IPS-15b (cell line): ENCODE measurements at regions not wholly inside any gene's neighbourhood (a gene's known extent, or its start where the extent isn't known, plus 50 kb on each side); places are given as distances from the start of the nearest gene placed in this dataset.

ENCODE experiments used
- H3K27me3 ChIP-seq: one replicate; pipeline ENCODE4 v1.6.1; 2013; ENCODE audit warnings: low read length; ENCODE audit not compliant: control insufficient read depth, insufficient read depth
- H3K36me3 ChIP-seq: one replicate; pipeline ENCODE4 v1.6.1; 2013; ENCODE audit warnings: low read length; ENCODE audit not compliant: control insufficient read depth, insufficient read depth
- H3K4me1 ChIP-seq: one replicate; pipeline ENCODE4 v1.6.1; 2013; ENCODE audit warnings: mild to moderate bottlenecking, low read length; ENCODE audit not compliant: control insufficient read depth, insufficient read depth
- H3K4me3 ChIP-seq: one replicate; pipeline ENCODE4 v1.5.1; 2013; ENCODE audit warnings: low read depth, low read length
- H3K9ac ChIP-seq: one replicate; pipeline ENCODE4 v1.6.1; 2013; ENCODE audit warnings: low read depth, mild to moderate bottlenecking, low read length
- H3K9me3 ChIP-seq: one replicate; pipeline ENCODE4 v1.6.1; 2013; ENCODE audit warnings: mild to moderate bottlenecking, low read length; ENCODE audit not compliant: control insufficient read depth, insufficient read depth

DNA sequence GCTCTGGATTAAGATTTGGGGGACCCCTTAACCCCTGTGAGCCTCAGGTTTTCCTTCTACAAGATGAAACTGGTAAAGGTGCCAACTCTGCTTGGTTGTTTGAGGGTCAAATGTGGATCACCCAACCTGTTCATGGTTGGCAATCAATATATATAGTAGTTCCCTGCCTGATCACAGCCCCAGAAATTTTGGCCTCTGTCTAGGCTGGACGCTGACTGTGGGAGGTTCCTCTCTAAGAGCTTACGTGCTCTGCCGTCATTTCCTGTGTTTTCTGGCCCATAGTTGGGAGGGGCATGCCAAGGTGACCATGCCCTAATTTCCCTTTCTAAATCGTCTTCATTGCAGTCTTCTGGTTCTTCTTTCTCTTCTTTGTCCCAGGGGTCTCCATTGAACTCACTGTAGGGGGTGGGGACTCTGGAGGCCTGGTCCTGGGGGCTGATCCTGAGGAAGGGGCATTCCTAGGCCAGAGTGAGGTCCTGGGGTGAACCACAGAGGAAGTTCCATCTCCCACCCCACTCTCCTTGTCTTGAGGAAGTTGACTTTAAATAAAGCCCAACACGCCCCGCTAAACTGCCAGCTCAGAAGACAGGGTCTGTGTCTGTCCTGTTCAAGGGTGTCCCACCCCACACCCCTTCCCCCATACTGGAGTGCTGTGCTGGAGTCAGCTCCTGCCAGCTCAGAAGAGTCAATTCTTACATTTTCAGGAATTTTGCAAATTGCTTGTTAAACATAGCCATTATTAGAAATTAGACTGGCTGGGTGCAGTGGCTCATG, 98.9 kb upstream of the SDK1 start:
- peaks cover 6% of the 10 kb centered on the region for H3K4me1 ChIP-seq
- H3K27me3 ChIP-seq: no peaks in the 10 kb centered on the region
- no peak overlapping the region for H3K9ac ChIP-seq
- no peak overlapping the region for H3K4me3 ChIP-seq
- H3K9me3 ChIP-seq: no peaks in the 10 kb centered on the region
- H3K36me3 ChIP-seq: no peaks in the 10 kb centered on the region

- no peak overlapping the region for H3K9ac ChIP-seq
- no peaks in the 10 kb centered on the region for H3K36me3 ChIP-seq
- no peaks in the 10 kb centered on the region for H3K27me3 ChIP-seq
- H3K9me3 ChIP-seq: no peaks in the 10 kb centered on the region
- no peaks in the 10 kb centered on the region for H3K4me1 ChIP-seq
- H3K4me3 ChIP-seq: no peak overlapping the region
These were observed 96.5 kb upstream of the SDK1 start for GRCh38 chr7:3204526-3204925.

DNA sequence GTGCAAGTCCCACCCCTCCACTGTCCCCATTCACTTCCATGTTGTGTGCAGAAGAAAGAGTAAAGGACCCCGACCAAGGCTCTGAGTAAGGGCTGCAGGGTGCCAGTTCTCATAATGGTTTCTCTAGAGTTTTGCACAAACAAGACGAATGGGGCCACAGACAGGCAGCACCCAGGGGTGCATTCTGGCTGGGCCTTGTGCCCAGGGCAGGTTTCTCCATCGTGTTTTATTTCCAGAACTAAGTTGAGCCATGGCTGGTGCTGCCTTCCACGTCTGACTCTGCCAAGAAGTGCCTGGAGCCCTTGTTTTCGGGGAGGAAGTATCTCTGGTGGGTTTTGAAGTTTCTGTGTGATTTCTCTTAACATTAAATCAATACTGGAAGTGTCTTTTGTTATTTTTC, 95.0 kb upstream of the SDK1 start:
- Histone ChIP-seq H3K36me3 (no peaks in the 10 kb centered on the region), H3K9me3 (no peaks in the 10 kb centered on the region), H3K4me3 (no peak overlapping the region), H3K9ac (no peak overlapping the region), H3K27me3 (no peaks in the 10 kb centered on the region), H3K4me1 (no peaks in the 10 kb centered on the region)

DNA sequence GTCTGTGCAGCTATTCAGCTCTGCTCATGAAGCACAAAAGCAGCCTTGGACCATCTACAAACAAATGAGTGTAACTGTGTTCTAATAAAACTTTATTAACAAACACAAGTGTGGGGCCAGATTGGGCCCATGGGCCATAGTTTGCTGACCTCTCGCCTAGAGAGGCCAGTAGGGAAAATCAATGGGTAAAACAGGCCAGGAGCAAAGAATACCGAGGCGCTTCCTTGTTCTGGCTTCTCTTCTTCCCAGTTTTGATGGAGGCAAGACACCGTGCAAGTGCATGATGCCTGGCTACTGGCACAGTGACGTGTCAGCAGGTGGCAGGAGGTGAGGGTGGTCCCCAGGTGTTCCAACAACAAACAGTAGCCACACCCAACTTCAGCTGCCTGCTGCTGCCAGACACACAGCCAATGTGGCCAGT, 94.3 kb upstream of the SDK1 start:
- Histone ChIP-seq H3K4me1 (no peaks in the 10 kb centered on the region), H3K36me3 (no peaks in the 10 kb centered on the region), H3K9ac (no peak overlapping the region), H3K27me3 (no peaks in the 10 kb centered on the region), H3K4me3 (no peak overlapping the region), H3K9me3 (no peaks in the 10 kb centered on the region)

DNA sequence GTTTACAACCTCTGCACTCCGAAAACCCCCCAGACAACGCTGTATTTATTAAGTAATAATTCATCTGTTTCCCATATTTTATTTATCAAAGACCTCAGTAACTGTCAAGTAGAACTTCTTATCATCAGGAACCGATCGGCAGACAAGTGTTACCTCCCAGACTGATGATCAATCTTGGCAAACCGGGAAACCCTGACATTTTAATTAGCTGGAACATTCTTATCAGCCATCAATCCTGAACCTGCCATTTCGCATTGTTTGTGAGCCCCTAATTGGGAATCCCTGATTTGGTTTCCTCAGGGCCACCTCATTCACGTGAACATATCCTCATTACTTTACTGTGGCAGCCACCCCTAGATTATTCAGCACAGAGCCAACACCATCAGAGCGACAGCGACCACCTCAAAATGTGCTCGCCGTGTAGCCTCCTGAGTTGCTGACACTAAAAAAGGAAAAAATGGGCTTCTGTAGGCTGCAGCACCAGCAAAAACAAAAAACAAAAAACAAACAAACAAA, 93.6 kb upstream of the SDK1 start:
- H3K9ac ChIP-seq: no peak overlapping the region
- H3K4me3 ChIP-seq: no peak overlapping the region
- no peaks in the 10 kb centered on the region for H3K36me3 ChIP-seq
- H3K4me1 ChIP-seq: no peaks in the 10 kb centered on the region
- no peaks in the 10 kb centered on the region for H3K9me3 ChIP-seq
- H3K27me3 ChIP-seq: no peaks in the 10 kb centered on the region

GRCh38 chr7:3210531-3210930, 90.5 kb upstream of the SDK1 start:
- no peaks in the 10 kb centered on the region for H3K4me1 ChIP-seq
- H3K9me3 ChIP-seq: no peaks in the 10 kb centered on the region
- no peak overlapping the region for H3K4me3 ChIP-seq
- H3K36me3 ChIP-seq: no peaks in the 10 kb centered on the region
- H3K27me3 ChIP-seq: no peaks in the 10 kb centered on the region
- H3K9ac ChIP-seq: no peak overlapping the region

DNA sequence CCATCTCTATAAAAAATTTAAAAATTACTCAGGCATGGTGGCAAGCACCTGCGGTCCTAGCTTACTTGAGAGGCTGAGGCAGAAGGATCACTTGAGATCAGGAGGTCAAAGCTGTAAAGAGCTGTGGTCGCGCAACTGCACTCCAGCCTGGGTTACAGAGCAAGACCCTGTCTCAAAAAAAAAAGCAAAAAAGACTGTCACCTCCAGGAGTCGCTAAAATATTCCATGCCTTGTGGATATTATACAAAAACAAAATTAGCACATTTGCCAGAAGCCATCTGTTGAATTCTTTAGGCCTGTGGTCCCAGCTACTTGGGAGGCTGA, 87.0 kb upstream of the SDK1 start:
- no peaks in the 10 kb centered on the region for H3K36me3 ChIP-seq
- H3K4me1 ChIP-seq: no peaks in the 10 kb centered on the region

GRCh38 chr7:3215624-3216585, 85.1 kb upstream of the SDK1 start:
- Histone ChIP-seq H3K27me3 (no peaks in the 10 kb centered on the region), H3K4me1 (no peaks in the 10 kb centered on the region), H3K4me3 (no peak overlapping the region), H3K9me3 (no peaks in the 10 kb centered on the region), H3K36me3 (no peaks in the 10 kb centered on the region), H3K9ac (no peak overlapping the region)

More for the DNA sequence above, 87.0 kb upstream of the SDK1 start:
- Histone ChIP-seq H3K9me3 (no peaks in the 10 kb centered on the region), H3K4me3 (no peak overlapping the region), H3K27me3 (no peaks in the 10 kb centered on the region), H3K9ac (no peak overlapping the region)

- H3K4me1 ChIP-seq: no peaks in the 10 kb centered on the region
- no peak overlapping the region for H3K9ac ChIP-seq
- no peaks in the 10 kb centered on the region for H3K9me3 ChIP-seq
- no peak overlapping the region for H3K4me3 ChIP-seq
- no peaks in the 10 kb centered on the region for H3K36me3 ChIP-seq
- no peaks in the 10 kb centered on the region for H3K27me3 ChIP-seq
These were observed 83.9 kb upstream of the SDK1 start for GRCh38 chr7:3217166-3217565.

GRCh38 chr7:3218411-3219225, 82.4 kb upstream of the SDK1 start:
- Histone ChIP-seq H3K9me3 (no peaks in the 10 kb centered on the region), H3K27me3 (no peaks in the 10 kb centered on the region), H3K4me3 (no peak overlapping the region), H3K36me3 (no peaks in the 10 kb centered on the region), H3K4me1 (no peaks in the 10 kb centered on the region), H3K9ac (no peak overlapping the region)

GRCh38 chr7:3229904-3230470, 71.1 kb upstream of the SDK1 start:
- H3K4me3 ChIP-seq: no peak overlapping the region
- no peaks in the 10 kb centered on the region for H3K9me3 ChIP-seq
- H3K36me3 ChIP-seq: no peaks in the 10 kb centered on the region
- H3K9ac ChIP-seq: no peak overlapping the region
- no peaks in the 10 kb centered on the region for H3K27me3 ChIP-seq
- H3K4me1 ChIP-seq: no peaks in the 10 kb centered on the region
